ENCODE measurements at regions not wholly inside any gene's neighbourhood (a gene's known extent, or its start where the extent isn't known, plus 50 kb on each side); places are given as distances from the start of the nearest gene placed in this dataset.
"Not testable (repeated sequence)": the region's sequence is repeated elsewhere in the genome, so short reads cannot be mapped to it uniquely, and the experiment has no call there.

GRCh38 chr5:104546871-104547270 is 984.3 kb upstream of the NUDT12 start:
- not testable (repeated sequence) for TF ChIP-seq OVOL3 (tag by site-specific recombination; IDR thresholded peaks at IDR 0.05); CTCF (tag by site-specific recombination; IDR thresholded peaks at IDR 0.05); ZNF670 (tag by site-specific recombination; IDR thresholded peaks at IDR 0.05; ENCODE audit: low read depth); ZBTB49 (tag by site-specific recombination; IDR thresholded peaks at IDR 0.05; ENCODE audit: low read depth); SALL2 (tag by site-specific recombination; IDR thresholded peaks at IDR 0.05; ENCODE audit: borderline replicate concordance); ZEB2 (tag by site-specific recombination; IDR thresholded peaks at IDR 0.05); ZBTB26 (tag by site-specific recombination; optimal IDR thresholded peaks at IDR 0.05); PBX3 (CRISPR knock-in tag; IDR thresholded peaks at IDR 0.05); ZNF692 (tag by site-specific recombination; IDR thresholded peaks at IDR 0.05); ZNF24 (tag by site-specific recombination; IDR thresholded peaks at IDR 0.05)

All from HEK293 (cell line).